NCI-H1417 (cell line): ENCODE measurements at regions not wholly inside any gene's neighbourhood (a gene's known extent, or its start where the extent isn't known, plus 50 kb on each side); places are given as distances from the start of the nearest gene placed in this dataset.

Experiments
- DNase-seq, 3 experiments: peaks; one replicate each; lab custom pipeline; 2025; lab: John Stamatoyannopoulos, UW

DNA sequence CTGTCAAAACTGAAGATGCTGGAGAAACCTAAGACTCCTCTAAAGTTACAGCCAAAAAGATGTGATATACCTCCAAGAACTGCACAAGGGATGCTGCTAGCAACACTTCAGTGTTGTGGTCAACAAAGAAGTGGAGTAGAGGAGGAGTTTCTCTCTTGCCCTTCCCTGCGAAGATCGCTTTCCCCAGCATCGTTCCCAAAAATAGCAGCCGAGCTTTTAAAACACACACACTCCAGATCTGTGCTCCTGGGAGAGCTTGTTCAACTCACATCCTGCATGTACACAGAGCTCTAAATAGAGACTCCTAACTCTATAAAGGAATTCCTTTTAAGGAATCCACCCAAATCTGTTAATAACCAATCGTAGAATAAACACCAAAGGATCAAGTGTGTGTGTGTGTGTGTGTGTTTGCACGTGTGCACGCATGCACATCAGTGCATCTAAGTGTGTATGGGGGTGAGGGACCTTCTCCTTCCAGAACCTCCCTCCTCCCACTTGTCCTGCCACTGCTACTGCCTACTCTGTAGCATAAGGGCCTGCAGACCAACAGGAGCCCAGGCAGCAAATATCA, 58.5 kb downstream of the PSMG1 start:
- no peak for DNase-seq

DNA sequence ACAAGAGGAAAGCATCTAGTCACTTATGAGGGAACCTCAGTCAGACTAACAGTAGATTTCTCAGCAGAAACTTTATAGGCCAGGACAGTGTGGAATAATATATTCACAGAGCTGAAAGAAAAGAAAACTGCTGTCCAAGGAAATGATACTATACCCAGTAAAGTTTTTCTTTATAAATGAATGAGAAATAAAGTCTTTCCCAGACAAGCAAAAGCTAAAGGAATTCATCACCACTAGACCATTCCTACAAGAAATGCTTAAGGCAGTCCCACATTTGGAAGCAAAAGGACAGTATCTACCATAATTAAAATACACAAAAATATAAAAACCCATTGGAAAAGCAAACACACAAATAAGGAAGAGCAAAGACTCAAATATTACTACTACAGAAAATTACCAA, 59.9 kb downstream of the PSMG1 start:
- no peak for DNase-seq

DNA sequence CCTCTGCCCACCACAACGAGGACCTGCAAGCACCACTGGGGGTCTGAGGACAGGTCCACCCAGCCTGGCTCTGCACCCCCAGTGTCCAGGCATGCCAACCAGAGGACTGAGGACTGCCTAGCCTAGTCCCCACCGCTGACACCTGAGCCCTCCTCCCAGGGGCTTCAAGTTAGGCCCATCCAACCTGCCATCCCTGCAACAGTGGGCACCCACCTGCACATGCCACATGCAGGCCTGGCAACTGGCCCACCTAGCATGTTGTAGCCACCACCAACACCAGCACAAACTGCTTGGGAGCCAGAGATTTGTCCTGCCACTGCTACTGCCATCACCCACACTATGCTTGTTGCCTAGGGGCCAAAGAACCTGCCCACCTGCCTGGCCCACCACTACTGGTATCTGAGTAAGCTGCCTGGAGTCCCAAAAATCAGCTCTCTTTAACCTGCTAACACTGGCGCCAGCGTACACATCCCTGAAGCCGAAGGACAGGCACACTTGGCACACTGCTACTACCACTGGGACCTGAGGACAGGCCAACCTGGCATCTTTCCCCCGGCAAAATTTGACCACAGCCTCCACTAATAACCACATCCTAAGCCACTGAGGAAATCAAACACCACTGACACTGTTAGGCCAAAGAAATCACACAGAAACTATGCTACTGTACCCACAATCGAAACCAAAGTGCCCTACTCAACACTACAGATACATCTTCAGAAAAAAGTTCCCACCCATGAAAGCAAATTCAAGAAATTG, 61.5 kb downstream of the PSMG1 start:
- DNase-seq, result no peak

DNA sequence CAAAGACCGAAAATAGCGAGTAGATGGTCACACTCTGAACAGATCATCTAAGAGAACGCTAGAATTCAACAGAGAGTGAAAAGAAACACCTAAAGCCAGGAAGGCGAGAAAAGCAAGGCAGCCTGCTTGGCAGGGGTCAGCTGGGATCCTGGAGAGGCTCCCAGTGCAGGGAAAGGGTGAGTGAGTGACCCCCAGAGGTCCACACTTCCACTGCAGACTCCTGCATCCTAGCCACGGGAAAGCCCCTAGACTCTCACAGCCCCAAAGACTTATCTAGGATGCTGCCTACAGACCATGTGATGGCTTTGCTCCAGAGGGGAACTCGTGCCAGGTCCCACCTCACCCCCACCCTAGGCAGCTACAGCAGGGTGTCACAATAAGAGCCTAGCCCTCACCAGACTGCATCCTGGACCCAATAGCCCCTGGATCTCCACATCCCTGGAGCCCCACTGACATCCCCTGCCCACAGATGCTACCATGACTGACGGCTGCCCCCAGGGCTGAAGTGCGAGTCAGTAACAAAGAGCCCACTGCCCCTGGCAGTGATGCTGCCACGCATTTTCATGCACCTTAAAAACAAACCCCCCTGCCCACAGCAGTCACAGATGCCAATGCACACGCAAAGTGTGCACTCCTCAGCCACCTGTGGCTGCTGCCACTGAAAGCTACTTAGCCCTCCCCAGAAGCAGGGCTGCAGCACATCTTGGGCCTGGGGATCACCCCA, 62.2 kb downstream of the PSMG1 start:
- no peak for DNase-seq

DNA sequence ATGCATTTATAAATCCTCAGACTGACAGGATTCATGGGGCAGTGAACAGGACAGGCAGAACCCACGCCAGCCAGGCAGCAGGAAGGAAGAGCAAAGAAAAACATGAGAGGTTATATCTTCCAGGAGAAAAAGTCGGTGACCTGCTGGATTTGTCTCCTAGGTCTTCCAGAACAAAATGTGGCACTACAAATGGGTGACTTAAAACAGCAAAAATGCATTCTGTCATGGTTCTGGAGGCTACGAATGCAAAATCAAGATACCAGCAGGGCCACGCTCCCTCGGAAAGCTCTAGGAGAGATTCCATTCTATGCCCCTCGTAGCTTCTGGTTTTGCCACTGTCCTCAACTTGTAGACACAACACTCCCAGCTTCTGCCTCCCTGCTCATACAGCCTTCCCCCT, 63.4 kb downstream of the PSMG1 start:
- DNase-seq, result no peak

DNA sequence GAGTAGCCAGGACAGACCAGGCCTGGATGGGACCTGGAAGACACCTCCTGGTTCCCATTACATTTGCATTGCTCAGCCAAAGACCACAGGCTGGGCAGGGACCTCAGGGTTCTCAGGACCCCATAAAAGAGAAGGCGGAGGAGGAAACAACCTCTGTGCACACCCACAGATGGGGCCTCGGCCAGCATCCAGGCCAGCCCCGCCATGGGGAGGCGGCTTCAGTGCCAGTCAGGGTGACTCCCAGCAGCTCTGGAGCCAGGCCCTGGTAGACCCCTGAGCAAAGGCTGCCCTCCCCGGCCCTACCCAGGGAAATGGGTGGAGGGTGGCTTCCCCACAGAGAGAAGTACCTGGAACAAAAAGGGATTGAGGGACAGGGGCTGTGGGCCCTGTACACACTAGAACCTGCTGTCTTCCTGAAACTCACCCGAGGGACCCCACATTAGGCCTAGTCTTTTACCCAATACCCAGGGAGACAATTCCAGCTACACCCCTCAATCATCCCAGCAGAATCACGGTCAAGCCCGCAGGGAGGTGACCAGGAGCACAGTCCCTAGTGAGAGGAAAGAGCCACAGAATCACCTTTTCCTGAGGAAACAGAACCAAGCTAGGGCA, 64.5 kb downstream of the PSMG1 start:
- no peak for DNase-seq

DNA sequence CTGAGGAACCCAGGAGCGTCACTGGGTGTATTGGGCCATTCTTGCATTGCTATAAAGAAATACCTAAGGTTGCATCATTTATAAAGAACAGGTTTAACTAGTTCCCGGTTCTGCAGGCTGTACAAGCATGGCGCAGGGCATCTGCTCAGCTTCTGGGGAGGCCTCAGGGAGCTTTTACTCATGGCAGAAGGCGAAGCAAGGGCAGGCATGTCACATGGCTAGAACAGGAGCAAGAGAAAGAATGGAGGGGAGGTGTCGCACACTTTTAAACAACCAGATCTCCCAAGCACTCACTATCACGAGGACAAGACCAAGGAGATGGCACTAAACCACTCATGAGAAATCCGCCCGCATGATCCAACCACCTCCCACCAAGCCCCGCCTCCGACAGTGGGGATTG, 65.2 kb downstream of the PSMG1 start:
- DNase-seq, result no peak

DNA sequence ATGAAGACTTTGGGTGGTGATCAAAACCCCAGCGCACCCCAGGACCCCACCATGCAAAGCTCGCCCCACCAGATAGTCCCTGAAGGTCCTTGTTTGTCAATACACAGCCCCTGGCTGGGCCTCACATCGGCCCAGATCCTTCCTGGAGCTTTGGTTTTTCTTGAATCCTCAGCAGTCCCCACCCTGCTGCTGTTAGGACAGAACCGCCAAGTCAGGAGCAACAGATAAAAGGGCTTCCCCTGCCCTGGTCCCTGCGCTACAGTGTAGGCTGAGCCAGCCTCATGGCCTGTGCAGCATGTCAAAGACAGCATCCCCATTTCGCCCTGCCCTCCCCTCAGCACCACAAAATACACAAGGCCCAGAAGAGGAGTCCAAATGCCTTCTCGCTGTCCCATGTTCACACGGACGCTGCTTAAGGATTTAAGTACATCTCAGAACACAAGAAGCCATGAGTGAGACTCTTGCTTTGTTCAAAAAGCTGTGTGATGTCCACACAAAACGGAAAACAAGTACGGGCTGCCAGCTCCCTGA, 65.7 kb downstream of the PSMG1 start:
- DNase-seq, result no peak

DNA sequence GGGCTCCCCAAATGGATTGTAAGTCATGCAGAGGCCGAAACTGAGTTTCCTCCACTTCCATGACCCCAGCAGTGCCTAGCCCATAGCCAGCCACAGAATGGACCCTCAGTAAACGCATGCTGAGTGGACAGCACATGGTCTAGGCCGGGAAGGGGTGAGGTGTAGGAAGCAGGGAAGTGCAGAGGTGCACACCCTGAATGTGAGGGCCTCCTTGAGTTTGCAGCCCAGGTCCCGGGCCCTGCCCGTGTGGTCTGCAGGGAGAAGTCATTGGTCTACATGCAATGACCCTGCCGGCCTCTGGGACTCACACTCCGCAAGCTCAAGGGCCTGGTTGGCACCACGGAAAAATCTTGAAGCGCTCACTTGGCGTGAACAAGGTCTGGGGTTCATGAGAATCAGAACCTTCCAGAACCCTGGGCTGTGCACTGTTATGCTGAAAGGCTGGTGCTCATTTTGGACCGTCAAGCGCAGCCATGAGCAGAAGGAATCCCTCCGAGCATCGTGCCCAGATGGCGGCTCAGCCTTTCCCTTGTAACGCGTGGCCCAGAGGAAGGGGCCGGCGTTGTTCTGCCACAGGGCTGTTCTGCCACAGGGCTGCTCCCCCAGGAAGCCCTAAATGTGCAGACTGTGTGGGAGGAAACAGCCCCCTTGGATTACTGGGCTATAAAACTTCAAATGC, 66.4 kb downstream of the PSMG1 start:
- no peak for DNase-seq

DNA sequence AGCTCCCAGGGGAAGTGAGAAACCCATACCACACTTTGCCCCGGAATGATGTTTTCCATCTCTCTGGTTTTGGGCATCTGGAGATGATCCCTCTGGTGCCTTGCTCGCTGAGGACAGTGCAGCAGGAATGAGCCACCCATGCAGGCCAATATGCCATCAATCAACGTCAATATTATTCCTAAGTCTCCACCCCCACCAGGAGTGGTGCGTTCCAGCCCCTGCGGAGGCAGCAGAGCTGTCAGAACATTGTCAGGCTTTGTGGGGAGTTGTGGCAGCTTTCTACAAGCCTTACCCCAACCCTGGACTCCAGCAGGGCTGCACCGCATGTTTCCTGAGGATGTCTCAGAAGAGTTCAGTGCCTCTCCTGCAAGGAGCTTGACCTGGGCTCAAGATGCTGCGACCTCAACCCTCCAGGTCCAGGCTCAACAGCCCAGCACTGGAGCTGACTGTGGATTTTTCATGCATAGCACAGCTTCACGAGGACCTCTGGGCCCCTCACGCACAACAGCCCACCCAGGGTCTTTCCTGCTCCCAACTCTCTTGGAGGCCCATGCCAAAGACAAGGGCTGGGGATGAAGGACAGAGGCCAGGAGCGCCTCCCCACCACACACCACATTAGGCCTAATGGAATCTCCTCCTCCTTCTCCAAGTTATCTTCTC, 67.5 kb downstream of the PSMG1 start:
- no peak for DNase-seq

DNA sequence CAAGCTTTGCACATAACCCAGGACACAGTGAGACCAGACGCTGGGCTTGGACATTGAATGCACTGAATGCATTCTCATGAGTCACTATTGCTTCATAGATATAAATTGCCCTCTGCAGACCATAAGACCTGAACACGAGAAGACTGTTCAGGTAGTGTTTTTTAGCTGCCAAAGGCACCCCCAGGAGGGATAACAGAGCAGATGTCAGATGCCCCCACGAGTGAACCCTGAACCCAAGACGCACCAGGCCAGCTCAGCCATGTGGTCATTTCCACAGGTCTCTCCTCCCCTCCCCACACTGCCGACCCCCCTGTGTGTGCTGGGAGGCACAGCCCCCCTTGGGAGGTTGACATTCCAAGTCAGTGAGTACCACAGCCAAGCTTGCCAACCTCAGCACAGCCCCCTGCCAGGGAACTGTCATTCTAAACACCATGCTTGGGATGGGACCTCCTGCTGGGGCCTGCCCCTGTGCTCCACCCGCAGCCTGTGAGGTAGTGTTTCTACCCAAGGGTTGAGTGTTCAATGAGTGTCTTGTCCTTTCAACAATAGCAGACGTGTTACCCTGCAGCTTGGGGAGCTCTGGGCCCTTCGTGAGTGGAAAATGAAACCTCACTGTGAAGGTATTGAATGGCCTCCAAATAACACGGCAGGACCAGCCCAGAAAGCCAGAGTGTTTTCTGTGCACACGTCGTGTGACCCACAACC, 68.2 kb downstream of the PSMG1 start:
- no peak for DNase-seq

DNA sequence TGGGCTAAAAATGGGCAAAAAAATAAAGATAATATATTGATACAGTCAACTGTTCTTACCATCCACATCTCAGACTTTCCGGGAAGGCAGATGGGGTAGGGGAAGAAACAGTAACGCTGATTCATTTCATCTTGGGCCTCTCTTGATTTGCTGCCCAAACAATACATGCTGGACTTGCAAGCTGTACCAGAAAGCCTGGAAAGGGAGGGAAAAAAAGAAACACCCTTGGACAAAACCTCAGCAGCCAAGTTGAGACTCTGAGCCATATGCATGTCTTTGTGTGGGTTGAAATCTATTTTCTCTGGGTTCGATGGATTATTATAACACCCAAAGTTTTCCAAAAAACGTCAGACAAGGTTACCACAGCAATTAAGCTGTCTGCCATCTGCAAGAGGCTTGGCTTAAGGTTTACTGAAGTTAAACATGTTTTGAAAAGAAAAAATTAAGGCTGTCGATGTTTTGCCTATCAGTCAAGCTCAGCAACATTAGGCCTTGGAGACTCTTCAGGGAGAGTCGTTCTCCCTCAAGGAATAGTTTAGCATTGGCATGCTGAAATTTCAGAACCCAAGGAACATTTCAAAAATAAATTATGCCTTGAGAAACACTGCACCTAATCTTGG, 71.2 kb downstream of the PSMG1 start:
- no peak for DNase-seq

DNA sequence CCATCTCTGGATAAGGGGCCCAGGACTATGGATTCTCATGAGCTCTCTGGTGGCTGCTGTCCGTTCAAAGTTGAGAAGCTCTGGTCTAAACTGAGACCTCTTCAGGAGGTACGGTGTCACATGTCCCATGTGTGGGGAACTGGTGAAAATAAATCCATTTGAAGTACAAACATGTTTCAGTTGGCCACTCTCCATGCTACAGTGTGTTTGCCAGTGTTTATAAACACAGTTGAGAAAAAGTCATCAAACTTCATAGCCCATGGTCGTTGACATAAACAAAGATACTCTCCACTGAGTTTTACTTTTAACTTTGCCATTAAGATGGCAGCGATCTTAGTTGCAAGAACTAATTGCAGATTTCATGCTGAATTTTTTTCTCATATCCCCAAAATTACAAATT, 72.8 kb downstream of the PSMG1 start:
- DNase-seq, result no peak

DNA sequence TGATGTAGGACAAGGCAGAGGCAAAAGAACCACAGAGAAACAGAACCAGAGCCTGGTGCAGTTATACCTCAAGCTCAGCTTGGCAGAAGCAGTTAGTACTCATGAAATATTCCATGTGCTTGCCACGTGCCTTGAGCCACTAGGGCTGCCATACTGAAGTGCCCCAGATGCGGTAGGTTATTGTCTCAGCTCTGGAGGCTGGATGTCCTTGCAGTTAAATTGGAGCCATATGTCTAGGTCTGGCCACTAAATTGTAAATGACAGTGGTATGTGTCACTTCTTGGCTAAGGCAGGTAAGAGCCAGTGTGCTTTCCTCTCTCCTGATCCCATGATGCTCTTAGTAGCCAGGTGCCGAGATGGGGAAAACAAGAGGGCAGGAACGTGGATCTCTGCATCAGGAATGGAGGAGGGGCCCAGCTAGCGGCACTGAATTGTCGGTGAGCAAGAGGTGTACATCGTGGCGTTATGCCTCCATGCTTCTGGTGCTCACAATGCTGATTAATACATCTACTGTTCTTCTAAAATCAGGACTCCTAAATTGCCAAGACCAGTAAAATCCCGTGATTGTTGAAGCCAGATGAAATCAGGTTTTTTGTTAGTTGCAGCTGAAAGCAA, 73.5 kb downstream of the PSMG1 start:
- DNase-seq, result no peak

DNA sequence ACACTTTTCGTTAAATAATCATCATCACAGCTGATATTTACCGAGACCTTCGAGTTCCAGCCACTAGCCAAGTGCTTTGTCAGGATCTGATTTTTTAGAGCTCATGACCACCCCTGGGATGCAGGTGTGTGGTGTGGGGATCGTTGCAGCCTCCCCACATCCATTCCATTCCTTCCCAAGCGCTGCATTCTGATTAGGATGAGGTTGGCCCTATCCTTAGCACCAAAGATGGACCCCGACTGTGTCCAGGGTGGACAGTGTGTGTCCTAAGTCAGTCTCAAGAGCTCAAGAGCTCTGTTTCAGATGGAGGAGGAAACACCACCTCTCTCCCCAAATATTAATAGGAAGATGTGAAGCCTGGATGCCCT, 74.1 kb downstream of the PSMG1 start:
- no peak for DNase-seq

DNA sequence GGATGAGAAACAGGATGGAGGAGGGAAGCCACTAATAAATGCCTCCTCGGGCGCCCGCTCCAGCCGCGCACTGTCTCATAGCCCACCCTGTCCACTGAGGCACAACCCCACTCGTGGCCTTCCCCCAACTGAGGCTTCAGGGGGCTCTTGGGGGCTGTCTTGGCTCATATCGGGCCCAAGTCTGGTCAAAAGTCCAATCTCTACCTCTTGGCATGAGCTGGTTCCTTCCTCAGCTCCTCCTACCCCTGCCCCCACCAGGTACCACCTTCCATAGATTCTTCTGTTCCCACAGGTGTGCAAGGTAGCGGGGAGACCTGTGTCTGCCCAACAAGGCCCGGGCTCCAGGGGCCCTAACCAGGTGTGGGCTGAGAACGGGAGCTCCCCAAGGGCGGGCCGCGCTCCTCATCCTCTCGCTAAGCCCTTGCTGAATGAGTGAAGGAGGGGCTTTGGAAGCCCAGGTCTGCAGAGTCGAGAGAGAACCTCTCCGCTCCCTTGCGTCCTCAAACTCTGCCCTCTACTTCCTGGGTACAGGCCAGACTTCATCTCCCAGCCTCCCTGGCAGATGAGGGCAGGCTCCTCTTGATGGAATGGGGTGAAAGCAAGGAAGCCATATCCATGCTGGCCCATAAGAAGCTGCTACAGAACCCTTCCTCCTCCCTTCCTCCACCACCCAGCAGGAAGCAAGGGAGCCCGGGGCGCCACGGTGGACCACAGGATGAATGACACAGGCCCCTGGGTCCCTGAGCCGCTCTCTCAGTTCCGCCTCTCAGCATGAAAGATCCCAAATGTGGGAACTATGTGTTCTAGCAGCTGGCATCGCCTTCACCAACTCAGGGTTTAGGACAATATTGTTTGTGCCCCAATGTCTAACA, 74.7 kb downstream of the PSMG1 start:
- DNase-seq, result no peak

DNA sequence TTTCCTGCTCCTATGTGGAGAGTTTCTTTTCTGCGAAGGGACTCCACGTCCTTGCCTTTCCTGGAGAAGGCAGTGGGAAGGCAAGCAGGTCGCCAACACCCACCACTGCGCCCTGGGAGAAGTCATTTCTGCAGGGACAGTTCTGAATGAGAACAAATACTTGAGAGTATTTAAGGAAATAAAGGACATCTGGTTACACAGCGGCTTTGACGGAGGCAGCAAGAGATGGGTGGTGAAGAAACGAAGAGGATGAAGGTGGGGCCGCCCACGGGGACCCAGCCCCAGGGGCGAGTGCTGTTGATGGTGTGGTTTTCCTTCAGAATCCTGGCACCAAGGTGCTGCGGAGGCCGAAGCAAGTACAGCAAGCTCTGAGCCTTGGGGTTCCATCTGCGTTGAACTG, 75.5 kb downstream of the PSMG1 start:
- DNase-seq, result no peak

DNA sequence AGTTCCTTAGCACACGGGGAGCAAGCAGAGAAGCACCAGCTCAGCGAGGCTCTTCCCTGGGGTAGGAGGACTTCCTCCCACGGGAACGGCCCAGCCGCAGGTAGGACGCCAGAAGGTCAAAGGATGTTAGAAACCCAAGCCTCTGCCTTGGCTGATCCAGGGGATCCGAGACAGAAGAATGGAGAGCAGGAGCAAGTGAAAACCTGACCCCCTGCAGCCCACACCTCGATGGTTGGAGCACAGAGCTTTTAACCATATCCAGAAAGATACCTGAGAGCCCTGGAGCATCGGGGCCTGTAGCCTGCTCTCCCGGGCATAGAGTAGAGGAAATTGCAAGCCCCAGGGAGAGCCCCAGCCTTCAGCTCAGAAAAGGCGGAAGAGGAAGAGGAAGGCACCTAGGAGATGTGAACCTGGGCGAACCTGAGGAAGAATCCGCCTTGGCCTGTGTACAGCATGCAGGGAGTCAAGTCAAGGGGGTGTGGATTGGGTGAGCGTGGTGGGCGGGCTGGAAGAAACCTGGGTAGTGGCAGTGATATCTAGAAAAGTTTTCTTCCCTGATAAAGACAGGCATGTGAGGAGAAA, 76.3 kb downstream of the PSMG1 start:
- no peak for DNase-seq

DNA sequence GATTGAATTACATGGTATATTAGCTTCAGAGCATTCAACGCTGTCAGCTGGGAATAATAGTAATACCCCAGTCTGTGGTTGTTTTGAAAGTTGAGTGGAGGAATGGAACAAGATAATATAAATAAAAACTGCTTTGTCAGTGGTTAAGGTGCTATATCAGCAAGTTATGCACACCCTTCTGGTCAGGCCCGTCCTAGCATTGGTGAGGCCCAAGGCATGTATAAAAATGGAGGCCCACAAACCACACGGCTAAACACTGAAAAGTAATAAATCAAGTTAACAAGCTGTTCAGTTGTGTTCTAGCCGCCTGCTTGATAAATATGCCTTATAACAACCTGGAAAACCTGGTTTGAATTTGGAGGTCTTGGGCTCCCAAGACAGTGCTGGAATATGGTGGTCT, 77.4 kb downstream of the PSMG1 start:
- no peak for DNase-seq
